CD4-positive, alpha-beta T cell treated with Interleukin-12 subunit alpha and Interleukin-12 subunit beta, for 1 hour (primary cell): ENCODE measurements at regions not wholly inside any gene's neighbourhood (a gene's known extent, or its start where the extent isn't known, plus 50 kb on each side); places are given as distances from the start of the nearest gene placed in this dataset.

ENCODE experiments used
- DNase-seq: peaks from one replicate; pipeline ENCODE4 v3.0.0-alpha.2; 2020

DNA sequence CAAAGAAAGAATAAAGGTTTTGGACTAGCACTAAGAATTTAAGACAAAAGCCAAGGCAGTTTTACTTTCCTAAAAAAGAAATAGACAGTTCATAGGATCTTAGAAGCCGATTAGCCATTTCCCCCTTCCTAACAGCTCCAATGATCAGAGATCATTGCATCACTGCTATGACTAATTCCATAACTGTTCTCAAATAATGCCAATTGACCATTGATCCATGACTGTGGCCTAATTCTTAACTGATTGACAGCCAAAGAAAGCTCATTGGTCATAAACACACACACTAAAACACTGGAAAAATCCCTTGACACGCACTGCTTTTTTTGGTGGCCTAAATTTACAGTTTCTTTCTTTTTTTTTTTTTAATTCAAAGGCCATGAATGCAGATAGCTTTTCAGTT, 345.0 kb upstream of the ACVR2A start:
- DNase-seq, result no peak

GRCh38 chr2:147495734-147496133, 349.1 kb upstream of the ACVR2A start:
- DNase-seq, result no peak

- no peak for DNase-seq
These were observed 352.4 kb upstream of the ACVR2A start for GRCh38 chr2:147492471-147492870.

GRCh38 chr2:147491506-147491905, 353.3 kb upstream of the ACVR2A start:
- DNase-seq, result no peak

DNA sequence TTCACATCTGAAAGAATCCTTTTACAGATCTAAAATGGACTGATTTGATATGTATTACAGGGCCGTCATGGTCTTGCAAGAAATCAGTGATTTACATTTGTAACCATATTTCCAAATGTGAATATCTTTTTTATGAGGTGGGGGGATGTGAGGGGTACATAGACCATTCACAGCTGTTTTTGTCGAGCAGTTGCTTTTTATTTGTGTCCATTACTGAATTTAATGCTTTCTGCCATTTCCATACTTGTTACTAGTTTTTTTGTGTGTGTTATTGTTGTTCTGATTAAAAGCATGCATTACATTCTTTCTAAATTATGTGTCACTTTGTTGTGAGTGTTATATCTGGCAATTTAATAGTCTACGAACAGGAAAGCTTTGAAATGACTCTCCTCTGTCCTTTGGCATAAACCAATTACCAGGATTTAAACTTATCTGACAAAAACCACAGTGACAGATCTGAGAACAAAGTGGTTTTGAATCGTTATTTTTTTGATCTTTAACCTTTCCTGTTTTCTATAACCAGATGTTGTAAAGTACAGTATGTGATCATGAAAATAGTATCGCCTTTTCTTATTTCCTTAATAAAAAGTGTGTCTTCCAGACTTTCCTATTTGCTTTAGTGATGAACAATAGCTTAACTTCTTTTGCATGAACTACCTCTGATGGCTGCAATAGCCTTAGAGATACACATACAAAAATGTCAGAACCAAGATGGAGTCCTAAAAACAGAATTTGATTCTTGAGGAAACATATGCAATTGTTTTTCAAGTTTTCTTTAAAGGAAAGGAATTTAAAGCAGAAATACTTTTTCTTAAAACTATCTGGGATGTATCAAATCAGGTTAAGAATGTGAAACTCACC, 354.2 kb upstream of the ACVR2A start:
- peak; percentile 20 for DNase-seq

DNA sequence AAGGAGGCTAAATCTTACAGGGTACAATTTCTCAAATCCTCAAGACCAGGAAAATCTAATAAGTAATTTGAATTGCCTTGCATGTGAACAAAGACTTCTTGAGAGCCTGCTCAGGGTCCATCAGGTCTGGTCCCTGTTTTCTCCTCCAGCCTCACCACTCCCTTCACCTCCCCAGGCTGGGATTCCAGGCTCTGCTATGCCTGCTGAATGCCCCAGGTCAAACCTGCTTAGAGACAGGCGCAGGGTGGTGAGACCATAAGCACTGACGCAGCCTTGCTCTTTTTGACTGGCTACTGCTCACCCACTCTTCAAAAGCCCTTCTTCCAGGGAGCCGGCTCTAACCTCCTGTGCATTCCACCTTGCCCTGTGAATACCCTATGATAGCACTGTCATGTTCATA, 356.4 kb upstream of the ACVR2A start:
- DNase-seq, result no peak

- DNase-seq, result no peak
These were observed 356.9 kb upstream of the ACVR2A start for GRCh38 chr2:147487978-147488289.

DNA sequence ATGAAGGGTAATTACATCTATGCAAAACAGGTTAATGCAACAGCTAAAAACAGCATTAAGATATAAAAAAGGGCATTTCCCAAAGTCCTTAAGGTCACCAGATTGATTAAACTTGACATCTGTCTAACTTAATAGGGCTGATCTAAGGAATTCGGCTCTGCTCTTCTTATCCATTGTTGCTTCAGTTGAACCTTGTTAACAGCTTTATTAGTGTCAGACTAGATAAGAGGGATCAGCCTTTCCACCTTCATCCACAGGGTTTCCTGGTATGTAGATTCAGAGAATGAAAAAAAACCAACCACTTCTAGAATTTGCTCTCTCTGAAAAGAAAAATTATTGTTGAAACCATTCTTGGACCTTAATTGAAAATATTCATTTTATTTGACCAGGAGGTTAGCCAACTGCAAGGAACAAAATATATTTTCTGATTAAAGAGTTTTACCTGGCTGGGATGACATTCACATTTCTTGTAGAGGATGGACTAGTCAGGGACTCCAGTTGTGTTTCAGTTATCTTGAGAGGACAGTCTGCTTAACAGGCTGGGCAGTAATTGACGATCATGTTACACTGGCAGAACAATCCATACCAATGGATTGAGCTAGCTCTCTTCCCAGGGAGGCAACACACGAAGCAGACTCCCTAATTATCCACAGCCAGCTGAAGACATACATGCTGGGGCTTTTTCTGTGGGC, 357.4 kb upstream of the ACVR2A start:
- no peak for DNase-seq

DNA sequence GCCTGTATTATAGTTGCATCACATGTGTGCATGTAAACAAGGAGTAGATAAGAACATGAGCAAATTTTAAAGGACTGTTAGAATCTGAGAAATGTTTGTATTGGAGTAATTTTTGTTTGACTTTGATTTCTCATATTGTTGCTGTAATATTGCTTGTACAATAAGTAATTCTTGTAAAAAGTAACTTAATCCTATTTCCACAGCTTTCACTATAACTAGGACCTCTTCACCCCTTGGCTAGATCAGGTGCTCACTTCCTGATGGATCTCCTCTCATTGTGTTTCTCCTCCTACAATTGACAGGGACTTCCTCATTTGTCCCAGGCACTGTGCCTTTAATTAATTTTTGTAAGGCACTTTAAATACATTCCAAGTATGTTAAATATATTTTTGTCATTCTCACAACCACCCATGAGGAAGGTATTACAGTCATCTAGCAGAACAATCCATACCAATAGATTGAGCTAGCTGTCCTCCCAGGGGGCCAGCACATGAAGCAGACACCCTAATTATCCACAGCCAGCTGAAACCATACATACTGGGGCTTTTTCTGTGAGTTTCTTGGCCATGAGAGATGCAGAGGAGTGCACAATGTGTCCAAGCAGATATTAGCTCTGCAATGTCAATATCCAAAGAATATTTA, 359.5 kb upstream of the ACVR2A start:
- DNase-seq, result no peak

GRCh38 chr2:147483911-147484310, 360.9 kb upstream of the ACVR2A start:
- DNase-seq, result no peak

DNA sequence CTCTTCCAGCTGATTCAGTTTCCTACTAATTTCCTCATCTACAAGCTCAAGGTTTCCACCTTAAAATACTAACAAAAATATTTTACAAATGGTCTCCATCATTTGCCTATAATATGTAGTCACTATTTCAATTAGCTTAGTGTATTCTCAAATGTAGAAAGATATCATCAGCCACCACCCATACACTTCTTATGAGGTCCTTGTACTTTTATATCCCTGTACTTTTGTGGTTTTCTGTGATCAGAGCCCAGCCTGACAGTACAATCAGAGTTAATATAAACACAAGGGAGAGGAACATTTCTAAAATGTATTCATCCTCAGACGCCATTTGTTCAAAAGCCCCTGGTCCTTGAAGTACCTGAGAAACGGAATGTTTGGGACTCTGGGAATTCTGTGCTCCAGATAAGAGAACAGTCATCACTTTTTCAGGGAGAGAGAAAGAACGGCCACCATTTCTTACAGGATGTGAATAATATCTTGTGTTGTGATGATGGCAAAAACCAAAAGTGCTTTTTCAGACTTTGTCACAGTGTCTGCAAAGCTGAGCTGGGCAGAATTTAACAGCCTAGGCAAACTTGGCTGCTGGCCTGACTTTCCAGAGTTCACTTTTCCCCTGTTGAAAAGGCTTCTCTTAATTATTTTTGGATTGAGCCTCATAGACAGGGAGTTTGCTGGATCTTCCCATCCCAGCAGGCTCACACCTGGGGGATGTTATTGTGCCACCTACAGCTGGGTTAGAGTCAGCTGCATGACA, 361.7 kb upstream of the ACVR2A start:
- no peak for DNase-seq

GRCh38 chr2:147482111-147482895, 362.5 kb upstream of the ACVR2A start:
- DNase-seq, result no peak

DNA sequence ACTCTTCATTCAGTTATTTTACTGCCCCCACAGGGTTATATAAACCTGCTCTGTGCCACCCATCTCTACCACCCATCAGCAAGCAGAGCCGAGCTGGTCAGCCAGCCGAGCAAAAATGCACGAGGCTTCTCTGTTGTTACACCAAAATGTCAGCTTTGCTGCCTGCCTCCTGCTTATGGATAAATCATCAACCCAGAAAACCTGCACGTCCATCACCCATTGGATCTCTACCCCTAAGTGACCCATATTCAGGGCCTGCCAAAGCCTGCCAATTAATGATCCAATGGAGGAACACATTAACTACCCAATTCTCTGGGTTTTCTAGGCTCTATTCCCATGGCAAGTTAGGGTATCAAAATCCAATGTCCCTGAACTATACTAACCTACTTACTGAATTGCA, 365.5 kb upstream of the ACVR2A start:
- DNase-seq, result no peak

DNA sequence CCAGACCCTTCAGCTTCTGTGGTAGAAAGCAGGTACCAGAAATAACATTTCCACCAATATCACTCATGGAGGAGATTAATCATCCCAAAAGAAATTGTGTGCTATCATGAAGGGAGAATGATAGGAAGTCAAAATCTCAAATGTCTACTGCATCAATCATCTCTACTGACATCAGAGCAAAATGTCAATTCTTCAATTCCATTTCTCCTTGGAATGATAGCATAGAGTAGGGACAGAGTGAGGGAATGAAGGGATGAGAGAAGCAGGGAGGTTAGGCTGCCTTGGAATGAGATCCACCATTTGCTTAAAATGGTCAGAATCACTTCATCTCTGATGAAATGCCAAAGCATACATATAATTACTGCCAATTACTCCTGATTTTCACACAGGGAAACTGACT, 371.8 kb upstream of the ACVR2A start:
- no peak for DNase-seq

DNA sequence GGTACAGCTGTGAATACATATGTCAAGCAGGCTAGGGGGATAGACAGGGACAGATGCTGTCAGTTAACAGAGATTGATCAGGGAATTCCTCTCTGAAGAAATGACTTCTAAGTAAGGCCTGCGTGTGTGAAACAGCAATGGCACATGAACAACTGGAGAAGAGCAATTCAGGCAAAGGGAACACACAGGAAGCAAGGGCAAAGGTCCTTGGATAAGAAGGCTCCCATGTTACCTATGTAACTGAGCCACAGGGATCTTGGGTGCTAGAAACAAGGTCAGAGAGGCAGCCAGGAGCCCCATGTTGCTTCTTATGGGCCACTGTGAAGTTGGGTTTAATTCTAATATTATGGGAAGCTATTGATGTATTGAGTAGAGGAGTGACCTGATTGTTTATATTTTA, 373.7 kb upstream of the ACVR2A start:
- no peak for DNase-seq

- DNase-seq, result no peak
These were observed 375.4 kb upstream of the ACVR2A start for GRCh38 chr2:147469471-147469870.

DNA sequence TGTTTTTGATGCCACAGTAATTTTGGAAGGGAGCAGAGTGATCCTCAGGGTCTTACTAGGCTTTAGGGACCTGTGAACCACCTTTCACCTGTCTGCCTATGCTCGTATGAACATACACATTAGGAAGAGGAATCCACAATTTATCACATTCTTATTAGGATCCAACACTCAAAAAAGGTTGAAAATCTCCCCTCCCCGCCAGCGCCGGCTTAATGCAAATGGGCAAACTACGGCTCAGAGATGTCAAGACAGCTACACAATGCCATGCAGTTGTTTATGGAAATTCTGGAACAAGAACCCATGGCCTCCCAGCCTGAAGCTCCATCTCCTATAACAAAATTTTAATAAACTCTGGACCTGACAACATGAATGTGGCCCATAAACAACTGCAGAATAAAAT, 375.9 kb upstream of the ACVR2A start:
- DNase-seq, result no peak

DNA sequence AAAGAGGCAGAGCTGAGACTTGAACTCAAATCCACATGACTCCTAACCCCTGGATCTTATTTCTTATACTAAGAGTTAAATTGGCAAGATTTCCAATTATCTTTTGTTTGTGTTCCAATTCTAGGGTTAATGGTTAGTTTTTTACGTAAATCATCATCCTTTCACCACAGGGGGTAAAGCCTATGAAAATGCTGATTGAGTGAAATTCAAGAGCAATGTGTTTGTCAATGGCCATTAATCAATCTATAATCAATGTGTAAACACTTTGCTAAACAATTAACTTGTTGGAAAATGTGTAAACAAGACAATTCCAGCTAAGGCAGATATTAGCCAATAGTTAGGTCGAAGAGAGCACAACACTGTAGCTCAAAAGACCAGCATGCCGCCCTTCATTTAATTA, 376.5 kb upstream of the ACVR2A start:
- DNase-seq, result no peak

GRCh38 chr2:147467441-147467840, 377.4 kb upstream of the ACVR2A start:
- no peak for DNase-seq

- DNase-seq, result no peak
These were observed 380.0 kb upstream of the ACVR2A start for GRCh38 chr2:147464737-147465357.

DNA sequence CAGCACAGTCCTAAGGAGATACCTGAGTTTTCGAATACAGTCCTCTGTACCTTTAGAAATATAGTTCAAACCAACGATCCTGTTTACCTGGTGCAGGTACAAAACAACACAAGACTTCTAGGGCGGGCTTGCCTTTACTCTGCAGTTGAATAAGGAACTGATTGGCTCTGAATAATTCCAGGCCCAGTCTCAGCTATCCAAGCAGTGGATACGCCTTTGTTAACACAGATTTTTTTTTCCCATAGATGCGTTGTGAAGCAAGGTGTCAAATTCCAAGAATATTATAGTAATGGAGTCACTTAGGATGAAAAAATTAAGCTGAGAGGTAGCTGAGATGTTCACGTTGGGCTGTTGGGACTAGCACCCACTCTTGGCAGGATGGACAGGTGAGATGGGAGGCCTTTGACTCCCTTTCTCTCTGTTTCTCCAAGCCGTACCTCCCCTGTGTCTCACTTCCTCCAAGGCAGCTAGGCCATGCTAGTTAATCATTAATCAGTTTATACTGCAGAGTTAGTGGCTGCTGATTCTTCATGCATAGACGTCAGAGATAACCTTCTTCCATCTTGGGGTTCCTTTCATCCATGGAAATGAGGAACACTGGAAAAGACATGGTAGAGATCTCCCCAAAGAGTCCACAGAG, 380.8 kb upstream of the ACVR2A start:
- DNase-seq, result no peak

- no peak for DNase-seq
These were observed 384.7 kb upstream of the ACVR2A start for GRCh38 chr2:147460155-147460554.
